ENCODE measurements at regions not wholly inside any gene's neighbourhood (a gene's known extent, or its start where the extent isn't known, plus 50 kb on each side); places are given as distances from the start of the nearest gene placed in this dataset.
A peak's percentile ranks its signal among the peaks of the same experiment; 100 is the strongest.

GRCh38 chr18:8942909-8943545, 159.5 kb upstream of the NDUFV2 start:
- FAIRE-seq: no peak
- DNase-seq (ENCODE audit: insufficient read length, low spot score): no peak

GRCh38 chr18:8943900-8944870, 158.3 kb upstream of the NDUFV2 start:
- FAIRE-seq: no peak
- no peak for DNase-seq (ENCODE audit: insufficient read length, low spot score)

- no peak for DNase-seq (ENCODE audit: insufficient read length, low spot score)
- no peak for FAIRE-seq
Measured at GRCh38 chr18:8944871-8945245, 157.6 kb upstream of the NDUFV2 start.

GRCh38 chr18:8945514-8945913, 157.0 kb upstream of the NDUFV2 start:
- FAIRE-seq (no peak), DNase-seq (ENCODE audit: insufficient read length, low spot score) (no peak)

GRCh38 chr18:8946066-8946838, 156.2 kb upstream of the NDUFV2 start:
- DNase-seq (ENCODE audit: insufficient read length, low spot score) (no peak), FAIRE-seq (no peak)

GRCh38 chr18:8947566-8947965, 154.9 kb upstream of the NDUFV2 start:
- FAIRE-seq: no peak
- no peak for DNase-seq (ENCODE audit: insufficient read length, low spot score)

- FAIRE-seq: no peak
- no peak for DNase-seq (ENCODE audit: insufficient read length, low spot score)
Measured at GRCh38 chr18:8948011-8948410, 154.5 kb upstream of the NDUFV2 start.

GRCh38 chr18:8948471-8949149, 153.9 kb upstream of the NDUFV2 start:
- FAIRE-seq (no peak), DNase-seq (ENCODE audit: insufficient read length, low spot score) (no peak)

GRCh38 chr18:8949206-8949605, 153.3 kb upstream of the NDUFV2 start:
- FAIRE-seq: no peak
- no peak for DNase-seq (ENCODE audit: insufficient read length, low spot score)

GRCh38 chr18:8951491-8951890, 151.0 kb upstream of the NDUFV2 start:
- DNase-seq (ENCODE audit: insufficient read length, low spot score): peak; percentile 12
- peak; percentile 64 for FAIRE-seq

GRCh38 chr18:8952174-8952573, 150.3 kb upstream of the NDUFV2 start:
- no peak for FAIRE-seq
- DNase-seq (ENCODE audit: insufficient read length, low spot score): no peak

- no peak for DNase-seq (ENCODE audit: insufficient read length, low spot score)
- FAIRE-seq: no peak
Measured at GRCh38 chr18:8952769-8953760, 149.4 kb upstream of the NDUFV2 start.

- DNase-seq (ENCODE audit: insufficient read length, low spot score) (no peak), FAIRE-seq (no peak)
Measured at GRCh38 chr18:8957731-8958130, 144.8 kb upstream of the NDUFV2 start.

GRCh38 chr18:8958660-8959059, 143.8 kb upstream of the NDUFV2 start:
- FAIRE-seq (no peak), DNase-seq (ENCODE audit: insufficient read length, low spot score) (no peak)

GRCh38 chr18:8959551-8960135, 142.9 kb upstream of the NDUFV2 start:
- FAIRE-seq (no peak), DNase-seq (ENCODE audit: insufficient read length, low spot score) (no peak)

GRCh38 chr18:8960740-8961657, 141.5 kb upstream of the NDUFV2 start:
- DNase-seq (ENCODE audit: insufficient read length, low spot score): no peak
- no peak for FAIRE-seq

GRCh38 chr18:8962192-8962779, 140.2 kb upstream of the NDUFV2 start:
- FAIRE-seq: no peak
- DNase-seq (ENCODE audit: insufficient read length, low spot score): no peak
